ENCODE measurements at regions not wholly inside any gene's neighbourhood (a gene's known extent, or its start where the extent isn't known, plus 50 kb on each side); places are given as distances from the start of the nearest gene placed in this dataset.

- H3K27me3 ChIP-seq (ENCODE audit: control insufficient read depth, insufficient read depth, low read length) = no peaks in the 10 kb centered on the region
- DNase-seq (ENCODE audit: low read depth) = no peak
- no peak for FAIRE-seq
- no peak for TF ChIP-seq CTCF (IDR thresholded peaks at IDR 0.05; ENCODE audit: insufficient read depth, low read length, severe bottlenecking)
- no peak overlapping the region for H3K4me3 ChIP-seq (ENCODE audit: low read depth, low read length)
- no peaks in the 10 kb centered on the region for H3K36me3 ChIP-seq (ENCODE audit: control insufficient read depth, insufficient read depth, low read length)
Observed at GRCh38 chrX:150308041-150308440, 55.1 kb upstream of the MAMLD1 start.

GRCh38 chrX:150308532-150309157, 54.5 kb upstream of the MAMLD1 start:
- DNase-seq (ENCODE audit: low read depth) = no peak
- no peaks in the 10 kb centered on the region for H3K36me3 ChIP-seq (ENCODE audit: control insufficient read depth, insufficient read depth, low read length)
- TF ChIP-seq CTCF (IDR thresholded peaks at IDR 0.05; ENCODE audit: insufficient read depth, low read length, severe bottlenecking) = no peak
- H3K4me3 ChIP-seq (ENCODE audit: low read depth, low read length) = no peak overlapping the region
- H3K27me3 ChIP-seq (ENCODE audit: control insufficient read depth, insufficient read depth, low read length) = no peaks in the 10 kb centered on the region
- FAIRE-seq = no peak

- TF ChIP-seq CTCF (IDR thresholded peaks at IDR 0.05; ENCODE audit: insufficient read depth, low read length, severe bottlenecking) = no peak
- DNase-seq (ENCODE audit: low read depth) (no peak), FAIRE-seq (no peak)
- Histone ChIP-seq H3K27me3 (ENCODE audit: control insufficient read depth, insufficient read depth, low read length) (no peaks in the 10 kb centered on the region), H3K4me3 (ENCODE audit: low read depth, low read length) (no peak overlapping the region), H3K36me3 (ENCODE audit: control insufficient read depth, insufficient read depth, low read length) (no peaks in the 10 kb centered on the region)
Observed at GRCh38 chrX:150310417-150310816, 52.7 kb upstream of the MAMLD1 start.

GRCh38 chrX:150310881-150311280, 52.2 kb upstream of the MAMLD1 start:
- no peak for DNase-seq (ENCODE audit: low read depth)
- Histone ChIP-seq H3K4me3 (ENCODE audit: low read depth, low read length) (no peak overlapping the region), H3K27me3 (ENCODE audit: control insufficient read depth, insufficient read depth, low read length) (no peaks in the 10 kb centered on the region), H3K36me3 (ENCODE audit: control insufficient read depth, insufficient read depth, low read length) (no peaks in the 10 kb centered on the region)
- FAIRE-seq = no peak
- TF ChIP-seq CTCF (IDR thresholded peaks at IDR 0.05; ENCODE audit: insufficient read depth, low read length, severe bottlenecking) = no peak

GRCh38 chrX:150312931-150313330, 50.2 kb upstream of the MAMLD1 start:
- no peak for DNase-seq (ENCODE audit: low read depth)
- FAIRE-seq = no peak
- no peak for TF ChIP-seq CTCF (IDR thresholded peaks at IDR 0.05; ENCODE audit: insufficient read depth, low read length, severe bottlenecking)
- H3K36me3 ChIP-seq (ENCODE audit: control insufficient read depth, insufficient read depth, low read length) = no peaks in the 10 kb centered on the region
- no peaks in the 10 kb centered on the region for H3K27me3 ChIP-seq (ENCODE audit: control insufficient read depth, insufficient read depth, low read length)
- H3K4me3 ChIP-seq (ENCODE audit: low read depth, low read length) = no peak overlapping the region

Measured in bronchial epithelial cell (primary cell).